Kidney epithelial cell (primary cell): ENCODE measurements at regions not wholly inside any gene's neighbourhood (a gene's known extent, or its start where the extent isn't known, plus 50 kb on each side); places are given as distances from the start of the nearest gene placed in this dataset.

Source experiments
- DNase-seq: peaks from one replicate; pipeline ENCODE4 v3.0.0-alpha.2; 2010; ENCODE audit warnings: low read depth
- H3K27me3 ChIP-seq: 2 replicates; pipeline ENCODE4 v1.6.0; 2011; ENCODE audit warnings: low read length; ENCODE audit not compliant: control insufficient read depth, insufficient read depth
- H3K36me3 ChIP-seq: 2 replicates; pipeline ENCODE4 v1.5.1; 2011; ENCODE audit warnings: low read length; ENCODE audit not compliant: control insufficient read depth, insufficient read depth
- H3K4me3 ChIP-seq: 2 replicates; pipeline ENCODE4 v1.5.1; 2011; ENCODE audit warnings: low read depth, mild to moderate bottlenecking, control low read depth, low read length
- TF ChIP-seq, protein P1 (sequence below): IDR thresholded peaks from 2 replicates; pipeline ENCODE4 v1.5.1; 2011; ENCODE audit warnings: mild to moderate bottlenecking, moderate library complexity, low read length, control low read depth, inconsistent platforms; ENCODE audit not compliant: insufficient read depth, poor library complexity, severe bottlenecking

DNA sequence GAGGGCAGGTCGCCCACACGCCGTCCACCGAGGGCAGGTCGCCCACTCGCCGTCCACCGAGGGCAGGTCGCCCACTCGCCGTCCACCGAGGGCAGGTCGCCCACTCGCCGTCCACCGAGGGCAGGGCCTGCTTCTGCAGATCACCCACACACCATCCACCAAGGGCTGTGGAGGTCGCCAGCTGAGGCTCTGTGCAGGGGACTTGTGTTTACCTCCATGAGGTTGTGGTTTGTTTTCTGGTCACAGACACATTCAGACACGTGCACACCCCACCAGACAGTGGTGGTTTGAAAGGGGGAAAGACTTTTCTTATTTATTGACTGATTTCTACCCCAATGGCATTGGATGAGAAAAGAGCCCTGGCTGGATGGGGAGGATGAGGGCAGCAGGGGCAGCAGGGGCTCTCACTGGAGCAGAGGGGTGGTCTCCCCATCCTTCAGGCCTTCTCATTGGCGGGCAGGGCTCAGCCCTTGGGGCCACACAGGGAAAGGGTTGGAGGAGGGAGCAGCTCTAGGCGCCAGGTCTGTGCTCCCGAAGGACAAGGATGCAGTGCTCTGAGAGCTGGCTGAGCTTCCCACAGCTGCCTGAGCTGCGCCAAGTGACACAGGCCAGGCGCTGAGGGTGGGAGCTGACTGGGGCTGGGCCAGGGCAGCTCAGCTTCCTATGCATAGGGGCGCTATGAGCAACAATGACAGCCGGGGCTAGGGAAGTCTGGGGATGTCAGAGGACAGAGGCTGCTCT lies 252.6 kb upstream of the B3GAT1 start:
- no peak for DNase-seq
- TF ChIP-seq, protein P1, sequence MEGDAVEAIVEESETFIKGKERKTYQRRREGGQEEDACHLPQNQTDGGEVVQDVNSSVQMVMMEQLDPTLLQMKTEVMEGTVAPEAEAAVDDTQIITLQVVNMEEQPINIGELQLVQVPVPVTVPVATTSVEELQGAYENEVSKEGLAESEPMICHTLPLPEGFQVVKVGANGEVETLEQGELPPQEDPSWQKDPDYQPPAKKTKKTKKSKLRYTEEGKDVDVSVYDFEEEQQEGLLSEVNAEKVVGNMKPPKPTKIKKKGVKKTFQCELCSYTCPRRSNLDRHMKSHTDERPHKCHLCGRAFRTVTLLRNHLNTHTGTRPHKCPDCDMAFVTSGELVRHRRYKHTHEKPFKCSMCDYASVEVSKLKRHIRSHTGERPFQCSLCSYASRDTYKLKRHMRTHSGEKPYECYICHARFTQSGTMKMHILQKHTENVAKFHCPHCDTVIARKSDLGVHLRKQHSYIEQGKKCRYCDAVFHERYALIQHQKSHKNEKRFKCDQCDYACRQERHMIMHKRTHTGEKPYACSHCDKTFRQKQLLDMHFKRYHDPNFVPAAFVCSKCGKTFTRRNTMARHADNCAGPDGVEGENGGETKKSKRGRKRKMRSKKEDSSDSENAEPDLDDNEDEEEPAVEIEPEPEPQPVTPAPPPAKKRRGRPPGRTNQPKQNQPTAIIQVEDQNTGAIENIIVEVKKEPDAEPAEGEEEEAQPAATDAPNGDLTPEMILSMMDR: no peak
- no peaks in the 10 kb centered on the region for H3K36me3 ChIP-seq
- no peaks in the 10 kb centered on the region for H3K27me3 ChIP-seq
- no peak overlapping the region for H3K4me3 ChIP-seq

- H3K36me3 ChIP-seq: no peaks in the 10 kb centered on the region
- H3K27me3 ChIP-seq: no peaks in the 10 kb centered on the region
- DNase-seq: no peak
- H3K4me3 ChIP-seq: no peak overlapping the region
- TF ChIP-seq, protein P1: no peak
Measured at GRCh38 chr11:134663506-134664313, 251.7 kb upstream of the B3GAT1 start.

DNA sequence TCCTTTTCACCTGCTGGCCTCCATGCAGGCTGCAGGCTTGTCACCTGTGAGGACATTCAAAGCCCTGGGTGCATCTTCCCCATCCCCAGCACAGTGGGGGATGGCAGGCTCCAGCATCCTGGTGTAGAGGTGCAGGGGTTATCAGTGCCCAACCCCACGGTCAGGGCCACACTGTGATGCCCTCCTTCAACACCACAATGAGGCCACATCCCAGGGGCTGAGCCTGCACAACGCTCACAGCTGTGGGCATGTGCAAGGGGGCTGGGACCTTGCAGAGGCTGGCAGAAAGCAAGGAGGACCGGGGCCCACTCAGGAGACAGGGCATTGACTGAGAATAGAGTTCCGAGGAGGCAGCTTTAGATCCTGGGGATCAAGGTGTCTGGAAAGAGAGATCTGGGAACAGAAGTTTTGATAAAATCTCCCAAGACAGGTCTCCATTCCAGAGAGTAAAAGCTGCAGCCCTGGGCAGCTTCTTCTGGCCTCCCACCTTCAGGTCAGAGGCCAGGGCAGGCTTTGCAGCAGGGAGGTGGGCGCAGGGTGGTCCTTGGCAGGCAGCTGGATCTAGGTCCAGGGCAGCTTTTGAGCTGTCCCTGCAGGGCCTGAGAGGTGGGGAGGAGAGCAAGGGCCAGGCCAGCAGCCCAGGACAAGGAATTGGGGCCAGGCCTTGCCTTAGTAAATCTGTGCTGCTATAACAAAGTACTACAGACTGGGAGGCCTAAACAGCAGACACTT lies 250.8 kb upstream of the B3GAT1 start:
- no peak for DNase-seq

DNA sequence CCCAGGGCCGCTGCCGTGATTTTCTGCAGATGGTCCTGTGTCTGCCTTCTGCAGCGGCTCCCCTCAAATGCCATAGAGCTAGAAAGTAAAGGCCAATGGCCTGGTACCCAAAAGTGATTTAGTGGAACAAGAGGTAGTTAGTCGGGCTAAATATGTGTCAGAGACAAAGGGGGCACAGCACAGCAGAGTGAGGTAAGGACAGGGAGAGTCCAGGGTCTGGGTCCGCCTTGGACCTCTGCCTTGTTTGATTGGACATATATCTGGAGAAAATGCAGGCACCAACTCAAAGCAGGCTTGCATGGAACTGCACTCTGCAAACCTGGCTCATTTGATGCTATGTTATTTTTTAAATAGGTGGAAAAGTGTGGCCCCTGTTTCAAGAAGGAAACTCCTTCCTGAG lies 249.6 kb upstream of the B3GAT1 start:
- Histone ChIP-seq H3K36me3 (no peaks in the 10 kb centered on the region), H3K4me3 (no peak overlapping the region), H3K27me3 (no peaks in the 10 kb centered on the region)
- DNase-seq: no peak
- TF ChIP-seq, protein P1: no peak

More for the DNA sequence above, 250.8 kb upstream of the B3GAT1 start:
- Histone ChIP-seq H3K4me3 (no peak overlapping the region), H3K36me3 (no peaks in the 10 kb centered on the region), H3K27me3 (no peaks in the 10 kb centered on the region)
- TF ChIP-seq, protein P1: no peak

DNA sequence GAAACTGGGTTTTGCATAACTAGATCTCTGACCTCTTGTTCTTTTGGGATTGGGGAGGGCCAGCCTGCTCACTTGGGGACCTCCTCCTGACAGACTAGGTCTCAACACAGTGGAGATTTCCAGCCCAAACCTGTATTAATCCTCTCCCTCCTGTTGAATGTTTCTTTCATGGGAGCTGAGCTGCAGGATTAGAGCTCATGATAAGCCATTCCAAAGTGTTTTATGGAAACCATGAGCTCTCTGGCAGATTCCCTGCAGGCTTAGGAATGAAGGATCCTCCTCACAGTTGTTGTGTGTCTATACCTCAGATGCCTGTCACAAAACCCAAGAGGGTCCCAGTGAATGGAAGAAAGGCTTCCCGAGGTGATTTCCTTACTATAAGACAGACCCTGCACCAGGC lies 248.4 kb upstream of the B3GAT1 start:
- Histone ChIP-seq H3K4me3 (no peak overlapping the region), H3K27me3 (no peaks in the 10 kb centered on the region), H3K36me3 (no peaks in the 10 kb centered on the region)
- DNase-seq: no peak
- TF ChIP-seq, protein P1: no peak
